GM21717 (cell line): ENCODE measurements at regions not wholly inside any gene's neighbourhood (a gene's known extent, or its start where the extent isn't known, plus 50 kb on each side); places are given as distances from the start of the nearest gene placed in this dataset.
"Not testable (repeated sequence)": the region's sequence is repeated elsewhere in the genome, so short reads cannot be mapped to it uniquely, and the experiment has no call there.

Experiments
- ATAC-seq: cut with Tn5 transposase; IDR thresholded peaks from one replicate; pipeline ENCODE4 v1.9.1; 2021; ENCODE audit warnings: mild to moderate bottlenecking, moderate library complexity; ENCODE audit not compliant: unreplicated experiment

- no peak for ATAC-seq
Observed at GRCh38 chr2:66185497-66186054, 249.3 kb upstream of the MEIS1 start.

- ATAC-seq: not testable (repeated sequence)
Observed at GRCh38 chr2:66177128-66177796, 257.7 kb upstream of the MEIS1 start.

GRCh38 chr2:66174491-66174890, 260.4 kb upstream of the MEIS1 start:
- no peak for ATAC-seq

- no peak for ATAC-seq
Observed at GRCh38 chr2:66173645-66174044, 261.3 kb upstream of the MEIS1 start.

- no peak for ATAC-seq
Observed at GRCh38 chr2:66171530-66171929, 263.4 kb upstream of the MEIS1 start.

GRCh38 chr2:66170744-66171330, 264.1 kb upstream of the MEIS1 start:
- ATAC-seq: no peak

- no peak for ATAC-seq
Observed at GRCh38 chr2:66169076-66169475, 265.8 kb upstream of the MEIS1 start.

GRCh38 chr2:66164470-66164869, 270.5 kb upstream of the MEIS1 start:
- no peak for ATAC-seq

GRCh38 chr2:66156171-66156570, 278.8 kb upstream of the MEIS1 start:
- no peak for ATAC-seq

- no peak for ATAC-seq
Observed at GRCh38 chr2:66153941-66154340, 281.0 kb upstream of the MEIS1 start.

- ATAC-seq: no peak
Observed at GRCh38 chr2:66145490-66145889, 289.4 kb upstream of the MEIS1 start.

- ATAC-seq: not testable (repeated sequence)
Observed at GRCh38 chr2:66144324-66144723, 290.6 kb upstream of the MEIS1 start.

- no peak for ATAC-seq
Observed at GRCh38 chr2:66137606-66138130, 297.3 kb upstream of the MEIS1 start.

- no peak for ATAC-seq
Observed at GRCh38 chr2:66134138-66134701, 300.7 kb upstream of the MEIS1 start.

- no peak for ATAC-seq
Observed at GRCh38 chr2:66127656-66128055, 307.3 kb upstream of the MEIS1 start.

GRCh38 chr2:66127061-66127460, 307.9 kb upstream of the MEIS1 start:
- no peak for ATAC-seq

- ATAC-seq: no peak
Observed at GRCh38 chr2:66125951-66126350, 309.0 kb upstream of the MEIS1 start.

GRCh38 chr2:66122516-66122915, 312.4 kb upstream of the MEIS1 start:
- no peak for ATAC-seq

- ATAC-seq: no peak
Observed at GRCh38 chr2:66121946-66122345, 313.0 kb upstream of the MEIS1 start.

GRCh38 chr2:66113988-66114625, 320.8 kb upstream of the MEIS1 start:
- no peak for ATAC-seq

- no peak for ATAC-seq
Observed at GRCh38 chr2:66111706-66112105, 323.2 kb upstream of the MEIS1 start.
